ENCODE measurements at regions not wholly inside any gene's neighbourhood (a gene's known extent, or its start where the extent isn't known, plus 50 kb on each side); places are given as distances from the start of the nearest gene placed in this dataset.

DNA sequence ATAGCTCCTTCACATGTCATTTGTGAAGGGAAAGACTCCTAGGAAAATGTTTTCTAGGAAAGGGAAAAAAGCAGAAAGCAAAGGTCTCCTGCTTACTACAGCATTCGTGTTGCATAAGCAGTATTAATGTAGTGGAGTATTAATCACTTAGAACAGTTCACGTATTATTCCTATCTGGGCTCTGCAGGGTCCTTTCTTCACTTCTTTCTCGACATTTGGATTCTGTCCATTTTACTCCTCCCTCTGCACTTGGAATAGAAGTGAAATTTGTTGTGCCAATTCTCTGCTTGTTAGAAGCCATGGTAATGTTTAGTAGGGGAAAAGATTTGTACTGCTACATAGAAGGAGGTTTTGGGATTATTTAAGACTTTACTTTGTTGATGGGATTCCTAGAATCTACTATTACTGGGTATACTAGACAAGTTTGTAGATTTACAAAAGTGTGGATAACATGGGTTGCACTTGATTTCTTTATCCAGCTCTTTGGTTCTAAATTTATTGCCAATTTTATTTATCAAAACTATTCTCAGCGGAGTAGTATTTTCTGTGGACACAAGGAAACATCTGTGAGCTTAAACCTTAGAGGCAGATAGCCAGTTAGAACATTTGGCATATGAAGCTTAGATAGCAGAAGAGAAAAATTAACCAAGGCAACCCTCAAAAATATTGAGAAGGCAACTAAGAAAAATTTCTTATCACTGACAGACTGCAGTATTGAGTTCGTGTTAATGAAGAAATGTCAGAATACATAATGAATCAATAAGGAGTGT is 108.4 kb upstream of the ESR1 start:
- no peak overlapping the region for H3K4me3 Mint-ChIP-seq
- TF ChIP-seq, protein P1, sequence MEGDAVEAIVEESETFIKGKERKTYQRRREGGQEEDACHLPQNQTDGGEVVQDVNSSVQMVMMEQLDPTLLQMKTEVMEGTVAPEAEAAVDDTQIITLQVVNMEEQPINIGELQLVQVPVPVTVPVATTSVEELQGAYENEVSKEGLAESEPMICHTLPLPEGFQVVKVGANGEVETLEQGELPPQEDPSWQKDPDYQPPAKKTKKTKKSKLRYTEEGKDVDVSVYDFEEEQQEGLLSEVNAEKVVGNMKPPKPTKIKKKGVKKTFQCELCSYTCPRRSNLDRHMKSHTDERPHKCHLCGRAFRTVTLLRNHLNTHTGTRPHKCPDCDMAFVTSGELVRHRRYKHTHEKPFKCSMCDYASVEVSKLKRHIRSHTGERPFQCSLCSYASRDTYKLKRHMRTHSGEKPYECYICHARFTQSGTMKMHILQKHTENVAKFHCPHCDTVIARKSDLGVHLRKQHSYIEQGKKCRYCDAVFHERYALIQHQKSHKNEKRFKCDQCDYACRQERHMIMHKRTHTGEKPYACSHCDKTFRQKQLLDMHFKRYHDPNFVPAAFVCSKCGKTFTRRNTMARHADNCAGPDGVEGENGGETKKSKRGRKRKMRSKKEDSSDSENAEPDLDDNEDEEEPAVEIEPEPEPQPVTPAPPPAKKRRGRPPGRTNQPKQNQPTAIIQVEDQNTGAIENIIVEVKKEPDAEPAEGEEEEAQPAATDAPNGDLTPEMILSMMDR (IDR thresholded peaks at IDR 0.05): no peak
- no peak overlapping the region for H3K27ac Mint-ChIP-seq
- intact Hi-C loops (cut with micrococcal nuclease): loop anchor here (10.0 kb wide), 1 partner anchor 426 kb away; no protein-coding TSS in a partner anchor
- peaks cover 6% of the 10 kb centered on the region for H3K27me3 Mint-ChIP-seq
- no peak for DNase-seq
- peaks cover 28% of the 10 kb centered on the region for H3K4me1 Mint-ChIP-seq (ENCODE audit: low read depth)
- no peaks in the 10 kb centered on the region for H3K36me3 Mint-ChIP-seq (ENCODE audit: low read depth)
- CTCF ChIA-PET: no interaction called here
- POLR2A ChIA-PET: no interaction called here
- no peaks in the 10 kb centered on the region for H3K9me3 Mint-ChIP-seq
- ATAC-seq: no peak

DNA sequence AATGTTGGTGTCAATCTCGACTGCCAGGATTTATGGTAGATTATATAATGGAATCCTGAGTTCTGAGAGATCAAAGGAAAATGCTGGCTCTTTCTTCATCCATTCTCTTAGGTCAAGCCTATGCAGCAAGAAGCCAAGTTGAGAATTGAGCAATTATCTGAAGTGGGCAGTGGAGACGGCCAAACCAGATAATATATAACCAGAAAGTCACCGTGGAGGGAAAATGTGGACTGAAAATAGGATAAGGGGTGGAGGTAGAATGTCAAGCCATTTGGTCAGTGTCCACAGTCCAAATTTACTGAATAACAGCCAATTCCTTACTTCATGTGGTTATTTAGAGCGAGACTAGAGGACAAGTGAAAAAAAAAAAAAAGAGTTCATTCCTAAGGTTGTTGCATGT is 107.8 kb upstream of the ESR1 start:
- Mint-ChIP-seq H3K4me1 (ENCODE audit: low read depth) (peaks cover 33% of the 10 kb centered on the region), H3K27me3 (peaks cover 6% of the 10 kb centered on the region), H3K4me3 (no peak overlapping the region), H3K36me3 (ENCODE audit: low read depth) (no peaks in the 10 kb centered on the region), H3K27ac (no peak overlapping the region), H3K9me3 (no peaks in the 10 kb centered on the region)
- POLR2A ChIA-PET: no interaction called here
- CTCF ChIA-PET: interaction anchor here (2.2 kb wide), 1 partner anchor 65 kb away, joined by 7 read pairs; no protein-coding TSS in a partner anchor
- intact Hi-C loops (cut with micrococcal nuclease): loop anchor here (5.0 to 10.0 kb wide), 2 partner anchors 425 to 488 kb away; no protein-coding TSS in a partner anchor
- ATAC-seq: no peak
- TF ChIP-seq, protein P1 (IDR thresholded peaks at IDR 0.05): no peak
- no peak for DNase-seq

DNA sequence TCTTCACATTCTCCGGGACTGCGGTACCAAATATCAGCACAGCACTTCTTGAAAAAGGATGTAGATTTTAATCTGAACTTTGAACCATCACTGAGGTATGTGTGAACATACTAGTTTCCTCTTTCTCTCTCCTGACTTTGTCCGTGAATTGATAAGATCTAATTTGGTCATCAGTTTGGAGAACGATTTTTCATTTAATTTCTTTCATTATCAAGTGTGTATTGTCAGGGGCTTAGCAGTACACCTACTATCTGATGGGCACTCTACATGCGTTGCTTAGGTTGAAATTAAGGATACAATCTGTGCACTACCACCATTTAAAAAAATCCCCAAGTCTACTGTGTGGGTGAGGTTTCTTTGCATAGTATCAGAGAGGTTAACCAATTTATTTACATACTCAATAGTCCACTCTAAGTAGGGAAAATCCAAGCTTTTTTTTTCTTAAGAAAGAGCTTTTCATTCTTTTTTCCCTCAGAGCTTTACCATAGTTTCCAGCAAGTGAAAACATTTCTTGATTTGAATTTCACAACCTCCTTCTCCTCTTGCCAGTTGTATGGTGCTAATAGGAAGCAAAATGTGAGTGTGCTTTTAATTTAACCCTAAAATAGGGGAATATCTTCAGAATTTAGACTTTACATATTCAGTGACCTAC is 105.4 kb upstream of the ESR1 start:
- intact Hi-C loops (cut with micrococcal nuclease): loop anchor here (5.0 kb wide), 1 partner anchor 485 kb away; no protein-coding TSS in a partner anchor
- TF ChIP-seq, protein P1 (IDR thresholded peaks at IDR 0.05): no peak
- CTCF ChIA-PET: interaction anchor here (1.0 to 2.2 kb wide), 4 partner anchors 9 to 63 kb away, joined by 3 to 7 read pairs (median 5); no protein-coding TSS in a partner anchor
- POLR2A ChIA-PET: interaction anchor here (1.9 kb wide), 1 partner anchor 15 kb away, joined by 4 read pairs; no protein-coding TSS in a partner anchor
- Mint-ChIP-seq H3K27ac (peak overlapping the region; percentile 74), H3K9me3 (no peaks in the 10 kb centered on the region), H3K27me3 (peaks cover 8% of the 10 kb centered on the region), H3K4me3 (peak overlapping the region; percentile 16), H3K36me3 (ENCODE audit: low read depth) (no peaks in the 10 kb centered on the region), H3K4me1 (ENCODE audit: low read depth) (peaks cover 33% of the 10 kb centered on the region)
- DNase-seq: no peak
- ATAC-seq: peak; percentile 74

DNA sequence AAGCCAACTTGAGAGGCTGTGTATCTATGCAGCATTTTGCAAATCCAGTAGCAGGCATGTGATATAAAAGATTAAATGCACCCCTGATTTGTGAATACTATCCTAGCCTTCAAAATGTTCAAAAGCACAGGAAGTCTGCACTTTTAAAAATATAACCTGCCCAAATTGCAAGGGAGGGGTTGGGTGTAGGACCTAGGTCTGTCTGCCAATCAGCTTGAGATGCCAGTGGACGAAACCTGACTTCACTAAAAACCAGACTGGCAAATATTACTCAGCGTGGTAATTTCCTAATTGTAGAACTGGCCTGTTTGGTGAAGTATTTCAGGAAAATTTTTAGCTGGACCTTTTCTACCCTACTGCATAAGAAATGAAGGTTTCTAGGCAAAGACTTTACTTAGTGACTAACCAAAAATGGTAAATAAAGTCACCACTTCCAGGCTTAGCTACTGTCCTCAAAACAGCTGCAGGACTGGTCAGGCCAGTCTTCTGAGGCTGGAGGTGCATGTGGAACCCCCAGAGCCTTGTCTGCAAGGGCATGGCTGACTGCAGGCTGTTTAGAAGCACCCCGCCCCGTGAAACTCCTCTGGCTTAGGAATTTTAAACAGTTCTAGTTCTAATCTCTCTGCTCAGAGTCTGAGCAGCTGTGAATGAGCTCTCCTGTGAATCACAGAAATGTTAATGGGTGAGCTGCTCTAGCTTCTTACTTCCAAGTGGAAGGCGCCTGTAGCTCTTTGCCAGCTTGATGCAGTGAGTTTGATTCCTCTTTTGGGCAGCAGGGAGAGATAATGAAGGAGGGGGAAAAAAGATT is 104.4 kb upstream of the ESR1 start:
- Mint-ChIP-seq H3K4me3 (no peak overlapping the region), H3K27me3 (peaks cover 9% of the 10 kb centered on the region), H3K36me3 (ENCODE audit: low read depth) (no peaks in the 10 kb centered on the region), H3K27ac (peak overlapping the region; percentile 48), H3K9me3 (no peaks in the 10 kb centered on the region), H3K4me1 (ENCODE audit: low read depth) (peaks cover 33% of the 10 kb centered on the region)
- DNase-seq (no peak), ATAC-seq (peak; percentile 32)
- POLR2A ChIA-PET: interaction anchor here (1.1 to 1.9 kb wide), 2 partner anchors 14 to 17 kb away, joined by 4 read pairs; no protein-coding TSS in a partner anchor
- intact Hi-C loops (cut with micrococcal nuclease): loop anchor here (5.0 kb wide), 1 partner anchor 484 kb away; no protein-coding TSS in a partner anchor
- TF ChIP-seq, protein P1 (IDR thresholded peaks at IDR 0.05): no peak
- CTCF ChIA-PET: interaction anchor here (1.1 to 1.8 kb wide), 3 partner anchors 10 to 27 kb away, joined by 3 to 6 read pairs (median 3); no protein-coding TSS in a partner anchor
